ENCODE measurements at regions not wholly inside any gene's neighbourhood (a gene's known extent, or its start where the extent isn't known, plus 50 kb on each side); places are given as distances from the start of the nearest gene placed in this dataset.
"Not testable (repeated sequence)": the region's sequence is repeated elsewhere in the genome, so short reads cannot be mapped to it uniquely, and the experiment has no call there.

DNA sequence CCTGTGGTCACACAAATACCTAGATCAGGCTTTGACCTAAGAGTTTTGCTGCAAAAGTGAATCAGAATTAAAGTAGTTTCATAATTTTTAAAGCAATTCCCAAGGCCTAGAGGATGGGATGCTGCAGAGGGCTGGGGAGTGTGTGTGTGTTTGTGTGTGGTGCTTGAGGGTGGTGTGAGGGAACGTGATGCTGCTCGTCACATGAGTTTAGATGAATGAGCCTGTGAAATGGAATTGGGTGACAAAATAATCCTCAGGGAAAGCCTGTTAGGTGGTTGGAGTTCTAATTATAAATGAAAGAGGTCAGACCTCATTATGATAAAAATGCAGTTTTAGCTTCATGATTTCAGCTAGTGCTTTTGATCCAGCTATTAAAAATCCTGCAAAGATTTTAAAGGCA, 87.5 kb upstream of the TMEM170B start:
- no peak for DNase-seq

DNA sequence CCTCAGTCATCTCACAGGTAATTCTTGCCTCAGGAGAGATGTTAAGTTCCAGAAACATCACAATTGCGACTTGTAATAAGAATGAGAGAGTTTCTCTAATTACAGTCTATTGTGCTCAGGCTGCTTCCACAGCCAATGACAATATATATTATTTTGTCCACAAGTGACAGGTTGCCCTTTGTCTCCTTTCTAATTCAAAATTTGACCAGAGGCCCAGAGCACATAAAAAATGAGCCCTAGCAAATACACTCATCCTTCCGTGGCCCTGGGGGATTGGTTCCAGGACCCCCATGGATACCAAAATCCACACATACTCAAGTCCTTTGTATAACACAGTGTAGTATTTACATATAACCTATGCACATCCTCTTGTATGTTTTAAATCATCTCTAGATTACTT, 88.1 kb upstream of the TMEM170B start:
- DNase-seq: no peak

DNA sequence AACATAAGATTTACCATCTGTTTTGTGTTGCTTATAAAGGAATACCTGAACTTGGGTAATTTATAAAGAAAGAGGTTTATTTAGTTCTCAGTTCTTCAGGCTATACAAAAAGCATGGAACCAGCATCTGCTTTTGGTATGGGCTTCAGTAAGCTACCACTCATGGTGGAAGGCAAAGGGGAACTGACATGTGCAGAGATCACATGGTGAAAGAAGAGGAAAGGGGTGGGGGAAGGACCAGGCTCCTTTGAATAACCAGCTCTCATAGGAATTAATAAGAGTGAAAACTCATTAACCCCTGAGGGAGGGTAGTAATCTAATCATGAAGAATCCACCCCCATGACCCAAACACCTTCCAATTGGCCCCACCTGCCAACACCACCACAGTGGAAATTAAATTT, 89.5 kb upstream of the TMEM170B start:
- no peak for DNase-seq

DNA sequence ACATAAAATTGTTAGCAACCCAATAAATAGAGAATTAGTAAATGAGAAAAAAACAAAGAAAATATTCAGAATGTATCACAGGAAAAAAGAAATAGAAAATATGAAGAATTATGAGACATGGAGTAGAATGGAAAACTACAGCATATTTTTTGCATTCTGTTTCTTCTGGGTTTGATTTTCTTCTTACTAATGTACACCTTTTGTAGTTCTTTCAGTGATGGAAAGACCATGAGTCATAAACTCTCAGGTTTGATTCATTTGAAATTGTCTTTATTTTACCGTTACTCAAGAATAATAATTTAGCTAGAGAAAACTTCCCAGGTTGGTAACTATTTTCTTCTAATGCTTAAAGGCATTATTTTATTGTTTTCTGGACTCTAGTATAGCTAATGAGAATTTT, 90.3 kb upstream of the TMEM170B start:
- DNase-seq: no peak

DNA sequence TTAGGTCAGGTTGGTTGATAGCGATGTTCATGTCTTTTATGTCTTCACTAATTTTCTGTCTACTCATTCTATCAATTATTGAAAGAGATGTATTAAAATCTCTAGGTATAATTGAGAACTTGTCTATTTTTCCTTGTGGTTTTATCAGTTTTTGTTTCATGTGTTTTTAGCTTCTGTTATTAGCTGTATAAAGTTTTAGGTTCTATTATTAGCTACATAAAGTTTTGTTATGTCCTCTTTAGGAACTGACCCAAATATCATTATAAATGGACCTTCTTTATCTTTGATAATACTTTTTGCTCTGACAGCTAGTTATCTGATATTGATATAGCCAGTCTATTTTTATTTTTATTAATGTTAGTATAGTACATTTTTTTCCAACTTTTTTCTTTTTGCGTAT, 92.4 kb upstream of the TMEM170B start:
- DNase-seq: no peak

DNA sequence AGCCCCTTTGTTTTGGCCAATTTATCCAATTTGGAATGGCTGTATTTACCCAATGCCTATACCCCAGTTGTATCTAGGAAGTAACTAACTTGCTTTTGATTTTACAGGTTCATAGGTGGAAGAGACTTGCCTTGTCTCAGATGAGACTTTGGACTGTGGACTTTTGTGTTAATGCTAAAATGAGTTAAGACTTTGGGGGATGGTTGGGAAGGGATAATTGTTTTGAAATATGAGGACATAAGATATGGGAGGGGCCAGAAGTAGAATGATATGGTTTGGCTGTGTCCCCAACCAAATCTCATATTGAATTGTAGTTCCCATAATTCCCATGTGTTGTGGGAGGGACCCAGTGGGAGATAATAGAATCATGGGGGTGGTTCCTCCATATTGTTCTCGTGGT, 94.4 kb upstream of the TMEM170B start:
- not testable (repeated sequence) for DNase-seq

DNA sequence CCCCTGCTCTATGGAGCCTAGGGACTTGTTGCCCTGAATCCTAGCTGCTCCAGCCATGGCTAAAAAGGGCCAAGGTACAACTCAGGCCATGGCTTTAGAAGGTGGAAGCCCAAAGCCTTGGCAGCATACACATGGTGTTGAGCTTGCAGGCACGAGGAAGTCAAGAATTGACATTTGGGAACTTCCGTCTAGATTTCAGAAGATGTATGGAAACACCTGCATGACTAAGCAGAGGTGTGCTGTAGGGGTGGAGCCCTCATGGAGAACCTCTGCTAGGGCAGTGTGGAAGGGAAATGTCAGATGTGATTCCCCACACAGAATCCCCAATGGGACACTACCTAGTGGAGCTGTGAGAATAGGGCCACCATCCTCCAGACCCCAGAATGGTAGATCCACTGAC, 95.1 kb upstream of the TMEM170B start:
- no peak for DNase-seq

DNA sequence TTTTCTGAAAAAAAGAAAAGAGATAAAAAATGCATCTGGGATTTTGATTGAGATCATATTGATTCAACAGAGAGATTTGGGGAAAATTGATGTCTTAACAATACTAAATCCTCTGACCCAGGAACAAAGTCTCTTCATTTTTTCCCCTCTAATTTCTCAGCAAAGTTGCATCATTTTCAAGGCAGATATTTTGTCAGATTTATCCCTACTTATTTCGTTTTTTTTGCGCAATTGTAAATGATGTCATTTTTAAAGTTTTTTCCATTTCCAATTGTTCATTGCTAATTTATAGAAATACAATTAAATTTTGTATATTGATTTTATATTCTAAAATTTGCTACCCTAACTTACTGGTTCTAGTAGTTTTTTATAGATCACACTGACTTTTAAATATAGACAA, 97.7 kb upstream of the TMEM170B start:
- DNase-seq: no peak

DNA sequence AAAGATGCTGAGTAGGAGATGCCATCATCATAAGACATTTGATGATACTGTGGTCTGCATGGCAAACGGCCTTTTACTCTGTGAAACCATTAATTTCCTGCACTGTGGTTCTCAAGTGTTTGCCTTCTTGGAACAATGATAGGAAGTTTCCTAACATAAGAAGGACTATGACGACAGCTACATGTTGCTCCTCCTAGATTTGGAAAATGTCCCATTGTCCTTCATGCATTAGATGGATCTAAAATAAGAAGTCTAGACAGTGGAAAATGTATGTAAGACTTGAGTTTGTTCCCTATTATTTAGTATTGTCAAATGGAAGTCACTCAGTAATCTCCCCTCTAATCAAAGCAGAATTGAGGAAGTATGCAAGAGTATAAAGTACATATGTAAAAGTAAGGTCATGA, 98.5 kb upstream of the TMEM170B start:
- DNase-seq: no peak

DNA sequence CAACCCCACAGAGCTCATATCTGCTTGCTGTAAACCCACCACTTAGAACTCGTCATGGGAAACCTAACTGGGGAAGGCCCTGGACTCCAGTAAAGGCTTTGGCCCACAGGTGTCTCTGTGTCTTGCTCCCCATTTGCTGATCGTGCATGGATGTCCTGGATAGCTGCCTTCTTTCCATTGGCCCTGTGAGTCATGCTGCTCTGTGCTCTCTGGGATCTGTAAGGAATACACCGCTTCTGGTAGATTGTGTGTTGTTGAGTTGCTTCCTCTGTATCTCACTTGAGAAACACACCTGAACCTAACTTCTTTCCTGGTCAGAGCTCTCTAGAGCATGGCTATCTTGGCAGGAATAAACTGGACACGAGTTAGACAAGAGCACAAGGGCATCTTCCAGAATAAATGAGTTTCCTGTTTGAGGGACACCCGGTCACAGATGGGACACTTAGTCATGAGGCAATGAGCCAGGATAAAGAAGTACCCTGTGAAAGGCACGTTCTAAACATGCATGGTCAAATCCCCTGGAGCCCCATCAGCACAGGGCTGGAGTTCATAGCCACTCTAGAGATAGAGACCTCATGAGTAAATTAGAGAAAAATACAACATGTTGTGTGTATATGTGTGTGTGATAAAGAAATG, 99.6 kb upstream of the TMEM170B start:
- DNase-seq: no peak

DNA sequence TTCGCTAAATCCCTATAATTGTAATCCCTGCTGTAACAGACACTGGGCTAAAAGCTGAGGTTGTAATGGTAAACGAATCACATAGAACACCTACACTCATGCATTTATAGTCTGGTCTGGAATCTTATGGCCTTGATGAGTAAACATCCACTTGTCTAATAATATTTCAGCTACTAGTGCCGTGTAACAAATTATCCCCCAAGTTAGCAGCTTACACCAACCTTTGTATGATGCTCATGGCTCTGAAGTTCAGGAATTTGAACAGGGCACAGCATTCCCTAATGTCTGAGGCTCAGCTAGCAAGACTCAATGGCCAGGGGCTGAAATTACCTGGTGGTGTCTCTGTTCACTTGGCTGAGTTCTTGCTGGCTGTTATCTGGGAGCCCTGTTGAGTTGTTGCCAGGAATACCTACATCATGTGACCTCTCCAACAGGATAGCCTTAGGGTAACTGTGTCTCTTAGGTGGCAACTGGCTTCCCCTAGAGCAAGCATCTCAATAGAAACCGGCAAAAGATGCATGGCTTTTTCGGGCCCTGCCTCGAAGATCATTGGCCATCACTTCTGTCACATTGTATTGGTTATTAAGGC, 100.9 kb upstream of the TMEM170B start:
- no peak for DNase-seq

DNA sequence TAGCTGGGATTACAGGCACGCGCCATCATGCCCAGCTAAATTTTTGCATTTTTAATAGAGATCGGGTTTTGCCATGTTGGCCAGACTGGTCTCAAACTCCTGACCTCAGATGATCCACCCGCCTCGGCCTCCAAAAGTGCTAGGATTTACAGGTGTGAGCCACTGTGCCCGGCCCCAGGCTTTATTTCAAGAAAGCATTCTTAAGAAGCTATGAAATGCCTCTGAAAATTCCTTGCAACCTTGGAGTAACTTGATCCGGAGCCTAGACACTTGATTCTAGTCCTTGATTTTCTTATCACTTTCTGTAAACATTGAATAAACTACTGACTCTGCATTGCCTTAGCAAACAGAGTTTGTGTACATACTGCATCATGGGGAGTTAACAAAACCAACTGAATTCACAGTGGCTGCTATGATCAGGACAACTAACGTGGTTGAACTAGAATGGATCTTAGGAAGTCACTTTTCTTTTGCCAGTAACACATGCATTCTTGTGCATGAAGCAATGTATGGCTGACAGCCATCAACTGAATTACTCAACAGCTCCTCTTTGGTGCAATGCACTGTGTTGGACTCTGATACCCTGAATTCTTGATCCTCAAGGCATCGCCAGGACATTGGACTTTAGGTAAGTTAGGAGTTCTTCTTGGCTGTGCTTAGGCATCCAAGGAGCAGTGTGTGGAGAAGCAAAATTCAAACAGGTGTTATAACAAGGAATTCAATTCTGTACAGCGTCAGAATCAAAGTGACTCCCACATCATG, 102.8 kb upstream of the TMEM170B start:
- DNase-seq: no peak

DNA sequence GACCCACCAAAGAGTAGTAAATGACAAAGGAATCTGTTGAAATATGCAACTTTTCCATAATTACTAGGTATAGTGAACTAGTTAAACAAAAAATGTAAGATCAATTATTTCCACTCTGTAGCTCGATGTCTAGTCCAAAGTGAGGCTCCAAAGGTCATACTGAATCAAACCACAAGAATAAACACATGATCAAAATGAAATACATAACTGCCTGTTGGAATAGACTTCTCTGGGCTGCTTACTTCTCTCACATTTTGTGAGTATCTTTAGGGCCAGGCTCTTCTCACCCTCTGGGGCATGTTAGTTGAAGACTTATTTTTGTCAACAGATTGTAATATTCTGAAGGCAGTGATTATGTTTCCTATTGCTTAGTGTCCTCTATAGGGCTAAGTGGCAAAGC, 103.7 kb upstream of the TMEM170B start:
- no peak for DNase-seq

DNA sequence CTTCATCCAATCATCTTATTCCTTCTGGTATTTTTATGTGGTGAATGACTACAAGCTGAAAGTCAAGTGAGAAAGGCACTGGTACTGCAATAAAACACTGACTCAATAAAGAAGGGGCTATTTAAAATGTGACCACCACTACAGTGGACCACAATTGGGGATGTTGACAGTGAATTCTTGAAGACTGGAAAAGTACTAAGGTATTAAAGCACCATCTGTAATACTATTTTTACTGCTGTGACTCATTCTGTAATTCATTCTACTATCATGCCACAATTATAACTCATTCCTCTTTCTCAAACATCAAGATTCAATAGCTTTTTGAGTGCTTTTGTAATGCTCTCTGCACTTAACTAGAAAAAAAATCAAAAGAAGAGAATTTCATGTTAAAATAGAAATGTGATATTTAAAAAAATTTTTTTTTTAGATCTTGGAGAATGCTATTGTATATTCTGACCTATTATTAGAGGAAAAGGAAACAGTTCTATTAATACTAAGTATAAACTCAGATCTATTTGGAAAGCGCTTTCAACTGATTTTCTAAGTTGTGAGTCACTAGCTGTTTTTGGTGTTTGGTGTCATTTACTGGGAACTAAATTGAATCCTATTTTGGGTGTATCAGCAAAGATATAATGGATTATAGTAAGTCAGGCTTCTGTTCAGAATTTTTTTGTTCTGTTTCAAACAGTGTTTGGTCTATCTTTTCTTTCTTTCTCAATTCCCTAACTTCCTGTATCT, 104.7 kb upstream of the TMEM170B start:
- DNase-seq: no peak

DNA sequence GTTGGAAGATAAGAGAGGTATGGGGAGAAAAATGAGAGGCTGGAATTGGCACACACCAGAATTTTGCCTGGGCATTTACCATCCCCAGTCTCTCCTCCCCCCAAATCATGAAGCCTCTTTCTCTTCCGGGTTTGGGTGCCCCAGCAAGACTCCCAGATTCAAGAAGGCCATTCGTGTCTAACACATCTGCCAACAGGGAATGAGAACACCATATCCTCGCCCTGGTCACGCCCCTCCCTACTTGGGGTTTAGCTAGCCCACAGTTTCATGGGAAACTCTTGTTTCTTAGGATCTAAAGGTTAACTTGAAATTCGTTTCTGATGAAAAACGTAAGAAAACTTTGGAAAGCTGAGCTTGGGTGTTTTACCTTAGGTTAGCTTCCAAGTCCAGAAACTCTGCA, 105.5 kb upstream of the TMEM170B start:
- no peak for DNase-seq

DNA sequence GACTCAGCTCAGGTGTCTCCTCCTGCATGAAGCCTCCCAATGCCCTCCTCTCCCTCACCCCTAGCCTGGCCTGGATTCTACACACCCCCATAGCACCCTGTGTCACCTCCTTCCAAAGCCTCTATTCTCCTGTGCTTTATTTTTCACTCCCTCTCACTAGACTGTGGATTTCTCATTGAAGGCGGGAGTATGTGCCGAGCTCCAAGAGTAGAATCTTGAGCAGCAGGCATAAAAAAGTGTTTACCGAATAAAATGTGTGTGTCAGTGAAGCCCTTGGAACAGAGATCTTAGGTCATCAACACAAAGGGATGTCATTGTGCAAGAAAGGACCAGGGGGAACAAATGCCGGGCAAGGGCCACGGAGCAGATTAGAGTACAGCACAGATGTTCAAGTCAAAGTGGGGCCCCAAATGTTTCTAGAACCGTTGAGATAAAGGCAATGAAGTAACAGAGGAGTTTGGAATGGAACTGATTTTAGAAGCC, 106.1 kb upstream of the TMEM170B start:
- DNase-seq: no peak

DNA sequence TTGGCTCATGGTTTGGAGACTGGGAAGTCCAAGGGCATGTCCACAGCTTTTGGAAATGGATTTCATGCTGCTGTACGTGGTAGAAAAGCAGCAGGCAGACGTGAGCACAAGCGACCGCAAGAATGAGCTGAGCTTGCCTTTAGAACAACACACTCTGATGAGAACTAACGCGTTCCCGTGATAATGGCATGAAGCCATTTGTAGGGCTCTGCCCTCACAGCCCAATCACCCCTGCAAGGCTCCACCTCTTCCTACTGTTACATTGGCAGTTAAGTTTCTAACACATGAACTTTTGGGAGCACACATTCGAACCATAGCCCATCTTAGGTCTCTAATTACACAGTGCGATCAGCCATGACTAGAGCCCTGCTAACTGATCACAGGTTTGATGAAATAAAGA, 107.5 kb upstream of the TMEM170B start:
- DNase-seq: no peak

DNA sequence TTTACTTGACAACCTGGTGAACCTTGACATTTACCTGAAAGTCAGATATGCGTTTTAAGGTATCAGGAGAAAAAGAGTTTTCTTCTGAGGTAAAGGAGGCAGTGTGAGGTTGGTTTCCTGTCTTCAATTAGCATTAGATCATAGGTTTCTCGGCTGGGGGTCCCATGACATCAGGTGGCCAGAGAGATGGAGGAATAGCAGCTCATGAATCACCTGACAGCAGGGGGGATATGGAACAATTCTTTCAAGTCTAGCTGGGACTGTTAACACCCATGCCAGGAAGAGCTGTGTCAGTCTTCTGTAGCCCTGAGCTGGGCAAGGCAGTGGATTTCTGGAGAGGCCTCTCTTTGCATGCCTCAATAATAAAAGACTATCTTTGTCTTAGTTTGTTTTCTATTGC, 108.0 kb upstream of the TMEM170B start:
- DNase-seq: no peak

DNA sequence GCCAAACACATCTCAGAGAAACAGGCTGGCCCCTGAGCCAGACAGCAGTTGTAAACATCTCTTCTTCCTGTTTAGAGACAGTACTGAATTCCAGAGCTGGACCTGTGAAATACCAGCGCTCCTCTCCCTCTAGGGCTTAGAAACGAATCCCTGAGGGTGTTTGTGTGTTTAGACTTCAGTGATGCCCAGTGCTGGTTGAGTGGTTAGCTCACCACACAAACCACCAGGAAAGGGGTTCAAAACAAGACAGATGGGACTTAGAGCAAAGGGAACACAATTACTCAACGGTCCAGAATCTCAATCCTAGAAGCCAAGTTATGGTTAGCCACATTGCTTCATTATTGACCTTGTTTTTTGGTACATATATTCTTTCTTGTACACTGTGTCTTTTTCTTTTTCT, 108.7 kb upstream of the TMEM170B start:
- no peak for DNase-seq

DNA sequence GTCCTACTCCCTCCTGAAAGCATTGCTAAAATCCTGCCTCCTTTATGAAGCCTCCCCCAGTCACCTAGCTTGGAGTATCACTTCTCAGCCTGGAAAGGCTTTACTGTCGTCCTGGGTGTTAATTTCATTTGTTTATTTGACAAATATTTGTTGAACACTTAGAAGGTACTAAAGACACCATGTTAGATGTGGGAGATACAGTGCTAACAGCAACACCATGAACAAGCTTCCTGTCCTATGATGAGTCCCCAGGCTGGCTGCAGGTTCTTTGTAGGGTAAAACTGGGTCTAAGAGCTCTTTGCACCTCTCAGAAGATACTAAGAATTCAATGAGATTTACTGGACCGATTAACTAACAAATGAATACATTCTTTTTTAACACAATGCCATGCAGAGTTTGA, 109.2 kb upstream of the TMEM170B start:
- no peak for DNase-seq

DNA sequence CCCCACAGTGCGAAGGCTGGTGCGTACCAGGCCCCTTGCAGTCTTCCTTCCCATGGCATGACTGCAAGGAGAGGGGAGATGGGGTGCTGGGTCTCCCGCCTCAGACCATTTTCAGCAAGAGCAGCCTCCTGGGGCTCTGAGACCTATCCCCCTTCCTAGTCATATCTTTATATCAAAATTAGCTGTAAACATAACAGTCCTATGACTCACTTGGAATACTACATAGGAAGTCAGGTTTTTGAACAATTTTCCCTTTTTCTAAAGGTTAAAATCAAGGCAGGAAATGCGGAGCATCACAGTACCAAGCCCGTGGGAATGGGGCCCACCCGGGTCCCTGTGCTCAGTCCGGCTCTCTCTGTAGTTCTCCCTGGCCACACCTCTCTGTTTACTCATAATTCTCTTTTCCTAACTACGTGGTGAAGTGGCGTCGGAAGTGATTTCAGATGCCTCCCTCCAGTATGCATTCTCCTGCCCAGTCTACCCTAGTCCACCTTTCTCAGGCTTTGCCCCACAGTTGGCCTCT, 109.8 kb upstream of the TMEM170B start:
- peak; percentile 18 for DNase-seq

DNA sequence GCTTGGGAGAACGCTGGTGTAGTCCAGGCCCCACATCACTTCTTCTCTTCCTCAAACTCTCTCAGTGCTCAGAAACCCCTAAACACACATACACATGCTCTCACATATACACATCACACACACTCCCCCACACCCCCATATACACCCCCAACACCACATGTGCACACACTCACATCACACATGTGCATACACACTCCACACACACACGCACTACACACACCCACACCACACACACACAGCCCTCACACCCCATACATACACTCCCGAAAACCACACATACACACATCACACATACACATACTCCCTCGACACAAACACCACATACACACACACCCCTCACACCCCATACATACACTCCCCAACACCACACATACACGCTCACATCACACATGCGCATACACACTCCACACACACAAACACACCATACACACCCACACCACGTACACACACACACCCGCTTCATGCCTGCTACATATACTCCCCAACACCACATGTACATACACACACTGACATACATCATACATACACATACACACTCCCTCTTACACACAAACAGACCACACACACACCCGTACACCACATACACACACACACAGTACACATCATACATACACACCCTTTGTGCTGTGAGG, 110.3 kb upstream of the TMEM170B start:
- DNase-seq: no peak

DNA sequence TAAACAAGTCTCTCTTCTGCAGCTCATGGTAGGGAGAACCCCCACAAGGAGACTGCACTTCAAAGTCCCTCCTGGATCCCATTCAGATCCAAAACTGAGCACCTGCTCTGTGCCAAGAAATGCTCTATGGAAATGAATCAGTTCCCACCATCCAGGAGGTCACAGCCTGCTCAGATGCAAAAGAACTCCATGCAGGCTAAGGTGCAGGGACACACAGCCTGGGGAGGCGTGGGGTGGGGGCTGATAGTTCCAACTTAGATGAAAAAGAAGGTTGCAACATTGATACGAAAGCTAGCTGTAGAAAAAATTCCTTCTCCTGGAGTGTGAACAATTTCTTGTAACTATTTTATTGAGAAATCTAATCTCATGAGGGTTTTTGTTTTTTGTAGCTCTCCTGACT, 111.0 kb upstream of the TMEM170B start:
- no peak for DNase-seq
